ENCODE measurements at regions not wholly inside any gene's neighbourhood (a gene's known extent, or its start where the extent isn't known, plus 50 kb on each side); places are given as distances from the start of the nearest gene placed in this dataset.

- Mint-ChIP-seq H3K4me1 (no peaks in the 10 kb centered on the region), H3K36me3 (ENCODE audit: low read depth) (no peaks in the 10 kb centered on the region), H3K27me3 (no peaks in the 10 kb centered on the region), H3K9me3 (peaks cover 9% of the 10 kb centered on the region), H3K4me3 (no peak overlapping the region), H3K27ac (no peak overlapping the region)
- POLR2A ChIA-PET: no interaction called here
- CTCF ChIA-PET: no interaction called here
- DNase-seq: no peak
Measured at GRCh38 chr10:120993089-120993488, 141.9 kb downstream of the WDR11 start.

DNA sequence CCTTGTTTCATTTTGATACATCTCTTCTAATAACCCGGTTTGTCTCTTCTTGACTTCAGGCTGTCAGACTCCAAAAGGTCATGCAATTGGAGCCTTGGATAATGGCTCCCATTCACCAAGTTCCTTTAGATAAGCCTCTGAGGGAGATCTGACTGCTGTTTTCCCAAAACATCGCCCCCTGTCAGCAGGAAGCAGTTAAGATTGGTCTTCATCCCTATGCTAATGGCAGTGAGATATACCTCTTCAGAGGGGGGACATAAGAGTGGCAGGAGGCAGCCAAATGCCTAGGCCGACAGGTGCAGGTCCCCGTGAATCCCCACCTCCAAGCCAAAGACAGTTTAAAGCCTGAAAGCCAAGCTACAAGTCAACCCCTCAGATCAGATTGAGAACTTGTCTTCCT lies 144.6 kb downstream of the WDR11 start:
- Mint-ChIP-seq H3K27ac (no peak overlapping the region), H3K9me3 (no peaks in the 10 kb centered on the region), H3K36me3 (ENCODE audit: low read depth) (no peaks in the 10 kb centered on the region), H3K27me3 (no peaks in the 10 kb centered on the region), H3K4me1 (no peaks in the 10 kb centered on the region), H3K4me3 (no peak overlapping the region)
- ChIA-PET CTCF (no interaction called here), POLR2A (no interaction called here)
- DNase-seq: no peak

DNA sequence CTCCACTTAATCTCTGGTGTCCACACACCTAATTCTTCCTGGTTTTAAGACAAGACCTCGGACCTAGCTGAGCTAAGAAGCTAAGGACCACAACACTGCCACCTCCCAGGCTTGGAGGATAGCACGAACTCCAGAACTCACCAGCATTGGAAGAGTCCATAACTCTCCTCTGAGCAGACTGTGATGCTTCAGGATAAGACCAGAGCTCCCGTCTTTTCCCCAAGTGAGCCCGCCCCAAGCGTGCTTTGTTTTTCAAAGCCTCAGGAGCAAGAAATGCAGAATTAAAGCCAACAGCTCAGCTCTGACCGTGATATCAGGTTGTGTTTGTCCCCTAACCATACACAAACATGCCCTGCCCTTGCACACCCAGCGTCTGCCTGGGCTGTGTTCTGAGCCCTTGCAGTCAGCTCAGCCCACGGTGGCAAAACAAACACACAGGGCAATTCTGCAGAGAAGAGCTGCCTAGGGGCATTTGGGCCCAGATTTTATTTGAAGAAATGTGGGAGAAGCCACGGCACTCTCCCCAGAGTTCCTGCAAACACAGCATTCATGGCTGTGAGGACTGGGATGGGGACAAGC lies 145.4 kb downstream of the WDR11 start:
- Mint-ChIP-seq H3K9me3 (no peaks in the 10 kb centered on the region), H3K27me3 (no peaks in the 10 kb centered on the region), H3K36me3 (ENCODE audit: low read depth) (no peaks in the 10 kb centered on the region), H3K27ac (no peak overlapping the region), H3K4me1 (no peaks in the 10 kb centered on the region), H3K4me3 (no peak overlapping the region)
- ChIA-PET POLR2A (no interaction called here), CTCF (no interaction called here)
- no peak for DNase-seq

DNA sequence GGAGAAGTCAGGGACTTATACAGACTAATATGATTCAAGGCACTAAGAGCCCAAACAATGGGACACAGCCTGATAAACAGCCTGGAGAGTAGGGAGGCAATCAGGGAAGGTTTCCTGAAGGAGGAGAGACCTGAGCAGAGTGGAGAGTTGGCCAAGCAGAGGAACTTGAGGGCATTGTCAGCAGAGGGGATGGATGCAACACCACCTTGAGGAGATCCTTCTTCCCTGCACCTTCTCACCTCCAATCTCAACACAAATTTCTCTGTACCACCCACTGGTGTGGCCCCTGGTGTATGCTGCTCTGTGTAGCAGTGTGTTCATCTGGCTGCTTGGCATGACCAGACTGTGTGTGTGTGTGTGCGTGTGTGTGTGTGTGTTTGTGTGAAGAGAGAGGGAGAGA lies 146.2 kb downstream of the WDR11 start:
- ChIA-PET CTCF (no interaction called here), POLR2A (no interaction called here)
- no peaks in the 10 kb centered on the region for H3K9me3 Mint-ChIP-seq
- no peaks in the 10 kb centered on the region for H3K36me3 Mint-ChIP-seq (ENCODE audit: low read depth)
- H3K4me3 Mint-ChIP-seq: no peak overlapping the region
- H3K27me3 Mint-ChIP-seq: no peaks in the 10 kb centered on the region
- no peak for DNase-seq
- H3K27ac Mint-ChIP-seq: no peak overlapping the region
- H3K4me1 Mint-ChIP-seq: no peaks in the 10 kb centered on the region

- POLR2A ChIA-PET: no interaction called here
- no peak overlapping the region for H3K4me3 Mint-ChIP-seq
- no peak for DNase-seq
- no peak overlapping the region for H3K27ac Mint-ChIP-seq
- H3K9me3 Mint-ChIP-seq: no peaks in the 10 kb centered on the region
- H3K4me1 Mint-ChIP-seq: no peaks in the 10 kb centered on the region
- H3K27me3 Mint-ChIP-seq: no peaks in the 10 kb centered on the region
- CTCF ChIA-PET: no interaction called here
- no peaks in the 10 kb centered on the region for H3K36me3 Mint-ChIP-seq (ENCODE audit: low read depth)
Measured at GRCh38 chr10:120997756-120998155, 146.6 kb downstream of the WDR11 start.

DNA sequence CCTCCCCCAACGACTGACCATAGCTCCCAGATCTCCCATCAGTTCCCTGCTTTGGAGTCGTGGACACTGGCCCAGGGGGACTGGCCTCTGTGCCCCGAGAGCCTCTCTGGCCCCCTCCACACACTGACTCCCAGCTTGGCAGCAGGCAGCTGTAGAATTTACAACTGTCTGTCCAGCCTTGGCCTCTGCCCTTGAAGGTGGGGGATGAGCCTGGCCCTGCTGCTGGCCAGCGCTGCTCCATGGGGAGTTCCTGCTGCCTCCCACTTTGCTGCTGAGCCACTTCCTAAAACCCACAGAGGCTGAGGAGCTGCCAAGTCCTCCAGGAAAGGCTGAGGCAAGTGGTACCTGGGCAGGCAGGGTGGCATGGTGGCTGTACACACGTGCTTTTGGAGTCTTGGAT lies 147.1 kb downstream of the WDR11 start:
- Mint-ChIP-seq H3K27ac (no peak overlapping the region), H3K27me3 (no peaks in the 10 kb centered on the region), H3K4me3 (no peak overlapping the region), H3K4me1 (no peaks in the 10 kb centered on the region), H3K9me3 (no peaks in the 10 kb centered on the region), H3K36me3 (ENCODE audit: low read depth) (no peaks in the 10 kb centered on the region)
- DNase-seq: no peak
- POLR2A ChIA-PET: no interaction called here
- CTCF ChIA-PET: no interaction called here

GRCh38 chr10:120998782-120999285 lies 147.7 kb downstream of the WDR11 start:
- no peaks in the 10 kb centered on the region for H3K27me3 Mint-ChIP-seq
- H3K9me3 Mint-ChIP-seq: peaks cover 1% of the 10 kb centered on the region
- ChIA-PET POLR2A (no interaction called here), CTCF (no interaction called here)
- H3K27ac Mint-ChIP-seq: no peak overlapping the region
- DNase-seq: no peak
- H3K4me3 Mint-ChIP-seq: no peak overlapping the region
- no peaks in the 10 kb centered on the region for H3K36me3 Mint-ChIP-seq (ENCODE audit: low read depth)
- H3K4me1 Mint-ChIP-seq: no peaks in the 10 kb centered on the region

- no peaks in the 10 kb centered on the region for H3K36me3 Mint-ChIP-seq (ENCODE audit: low read depth)
- peaks cover 5% of the 10 kb centered on the region for H3K9me3 Mint-ChIP-seq
- H3K4me3 Mint-ChIP-seq: no peak overlapping the region
- no peak overlapping the region for H3K27ac Mint-ChIP-seq
- ChIA-PET CTCF (no interaction called here), POLR2A (no interaction called here)
- no peaks in the 10 kb centered on the region for H3K4me1 Mint-ChIP-seq
- H3K27me3 Mint-ChIP-seq: no peaks in the 10 kb centered on the region
- no peak for DNase-seq
Measured at GRCh38 chr10:120999868-121000267, 148.7 kb downstream of the WDR11 start.

- Mint-ChIP-seq H3K27me3 (no peaks in the 10 kb centered on the region), H3K27ac (no peak overlapping the region), H3K9me3 (peaks cover 15% of the 10 kb centered on the region), H3K36me3 (ENCODE audit: low read depth) (no peaks in the 10 kb centered on the region), H3K4me1 (no peaks in the 10 kb centered on the region), H3K4me3 (no peak overlapping the region)
- DNase-seq: no peak
- ChIA-PET POLR2A (no interaction called here), CTCF (interaction anchor here (0.5 kb wide), 1 partner anchor 235 kb away, joined by 3 read pairs; no protein-coding TSS in a partner anchor)
Measured at GRCh38 chr10:121002586-121003205, 151.5 kb downstream of the WDR11 start.

- no peak for DNase-seq
- no peak overlapping the region for H3K27ac Mint-ChIP-seq
Measured at GRCh38 chr10:121005948-121006587, 154.9 kb downstream of the WDR11 start.

GRCh38 chr10:121007264-121007663 lies 156.1 kb downstream of the WDR11 start:
- Mint-ChIP-seq H3K9me3 (peaks cover 15% of the 10 kb centered on the region), H3K4me3 (no peak overlapping the region), H3K27me3 (no peaks in the 10 kb centered on the region), H3K36me3 (ENCODE audit: low read depth) (no peaks in the 10 kb centered on the region), H3K27ac (no peak overlapping the region), H3K4me1 (no peaks in the 10 kb centered on the region)
- no peak for DNase-seq
- ChIA-PET POLR2A (no interaction called here), CTCF (no interaction called here)

More at GRCh38 chr10:121005948-121006587, 154.9 kb downstream of the WDR11 start:
- no peaks in the 10 kb centered on the region for H3K4me1 Mint-ChIP-seq
- no peaks in the 10 kb centered on the region for H3K36me3 Mint-ChIP-seq (ENCODE audit: low read depth)
- no peaks in the 10 kb centered on the region for H3K27me3 Mint-ChIP-seq
- no peak overlapping the region for H3K4me3 Mint-ChIP-seq
- peaks cover 15% of the 10 kb centered on the region for H3K9me3 Mint-ChIP-seq
- CTCF ChIA-PET: interaction anchor here (0.9 kb wide), 1 partner anchor 12 kb away, joined by 3 read pairs; no protein-coding TSS in a partner anchor
- POLR2A ChIA-PET: no interaction called here

DNA sequence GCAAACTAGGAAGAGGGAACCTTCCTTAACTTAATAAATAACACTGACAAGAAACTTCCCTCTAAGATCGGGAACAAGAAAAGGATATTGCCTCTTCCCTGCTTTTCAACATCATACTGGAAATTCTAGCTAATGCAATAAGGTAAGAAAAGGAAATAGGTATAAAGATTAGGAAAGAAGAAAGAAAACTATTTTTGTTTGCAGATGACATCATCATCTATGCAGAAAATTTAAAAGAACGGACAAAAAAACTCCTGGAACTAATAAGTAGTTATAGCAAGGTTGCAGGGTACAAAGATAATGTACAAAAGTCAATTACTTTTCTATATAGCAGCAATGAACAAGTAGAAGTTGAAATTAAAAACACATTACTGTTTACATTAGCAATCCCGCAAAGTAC lies 164.8 kb downstream of the WDR11 start:
- POLR2A ChIA-PET: no interaction called here

DNA sequence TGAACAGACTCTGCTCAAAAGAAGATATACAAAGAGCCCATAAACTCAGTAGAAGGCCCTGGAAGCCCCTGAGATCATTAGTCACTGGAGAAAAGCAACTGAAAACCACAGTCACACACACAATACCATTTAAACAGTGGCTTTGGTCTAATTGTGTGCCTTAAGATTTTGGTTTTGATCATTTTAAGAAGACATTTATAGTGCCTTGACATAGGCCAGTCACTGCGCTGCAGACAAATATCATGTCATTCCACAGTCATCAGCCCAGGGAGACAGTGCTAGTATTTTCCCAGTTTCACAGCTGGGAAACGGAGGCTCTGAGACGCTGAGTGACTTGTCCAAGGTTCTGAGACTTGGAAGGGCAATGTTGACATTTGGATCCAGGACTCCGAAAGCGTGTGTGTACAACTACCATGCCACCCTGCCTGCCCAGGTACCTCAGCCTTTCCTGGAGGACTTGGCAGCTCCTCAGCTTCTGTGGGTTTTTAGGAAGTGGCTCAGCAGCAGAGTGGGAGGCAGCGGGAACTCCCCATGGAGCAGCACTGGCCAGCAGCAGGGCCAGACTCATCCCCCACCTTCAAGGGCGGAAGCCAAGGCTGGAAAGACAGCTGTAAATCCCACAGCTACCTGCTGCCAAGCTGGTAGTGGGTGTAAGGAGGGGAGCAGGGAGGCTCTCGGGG lies 173.9 kb downstream of the WDR11 start:
- no peak overlapping the region for H3K4me3 Mint-ChIP-seq
- no peaks in the 10 kb centered on the region for H3K9me3 Mint-ChIP-seq
- H3K36me3 Mint-ChIP-seq (ENCODE audit: low read depth): no peaks in the 10 kb centered on the region
- no peaks in the 10 kb centered on the region for H3K4me1 Mint-ChIP-seq
- DNase-seq: no peak
- H3K27ac Mint-ChIP-seq: no peak overlapping the region
- POLR2A ChIA-PET: no interaction called here
- no peaks in the 10 kb centered on the region for H3K27me3 Mint-ChIP-seq
- CTCF ChIA-PET: no interaction called here

More for the DNA sequence above, 164.8 kb downstream of the WDR11 start:
- H3K4me1 Mint-ChIP-seq: no peaks in the 10 kb centered on the region
- DNase-seq: no peak
- H3K4me3 Mint-ChIP-seq: no peak overlapping the region
- no peak overlapping the region for H3K27ac Mint-ChIP-seq
- H3K9me3 Mint-ChIP-seq: no peaks in the 10 kb centered on the region
- H3K27me3 Mint-ChIP-seq: no peaks in the 10 kb centered on the region
- no peaks in the 10 kb centered on the region for H3K36me3 Mint-ChIP-seq (ENCODE audit: low read depth)
- CTCF ChIA-PET: no interaction called here

Data from activated CD4-positive, alpha-beta memory T cell treated with anti-CD3 and anti-CD28 coated beads, Interleukin-2, amount 10 ng/mL, durations not matched to agents 7 days and 5 days (primary cell).